ENCODE measurements at regions not wholly inside any gene's neighbourhood (a gene's known extent, or its start where the extent isn't known, plus 50 kb on each side); places are given as distances from the start of the nearest gene placed in this dataset.

DNA sequence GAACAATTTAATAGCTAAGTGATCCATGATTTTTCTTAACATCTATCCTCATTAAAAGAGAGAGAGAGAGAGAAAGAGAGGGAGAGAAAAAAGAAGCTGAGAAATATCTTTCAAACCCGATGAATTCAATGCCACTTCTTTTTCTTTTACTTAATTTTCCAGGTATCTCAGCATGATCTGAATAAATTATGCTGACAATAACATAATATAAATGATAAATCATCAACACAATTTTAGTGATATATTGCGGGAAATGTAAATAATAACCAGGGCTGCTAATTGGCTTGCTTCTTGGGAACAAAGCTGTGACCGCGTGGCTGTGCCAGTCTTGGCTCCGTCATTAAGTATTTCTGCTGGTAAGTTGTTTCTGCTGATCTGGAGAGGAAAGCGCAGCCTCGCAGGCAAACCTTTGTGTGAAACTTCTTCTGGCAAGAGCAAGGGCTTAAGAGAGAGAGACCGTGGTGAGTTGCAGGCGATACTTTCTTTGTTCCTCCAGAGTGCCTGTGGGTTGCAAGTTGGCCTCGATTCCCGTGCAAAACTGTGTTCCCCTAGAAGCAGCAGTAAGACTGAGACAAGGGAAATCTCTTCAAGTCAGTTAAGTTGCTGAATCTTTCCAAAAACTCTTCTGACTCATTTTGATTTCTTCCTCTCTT, 489.1 kb upstream of the TSHZ3 start:
- no peak for TF ChIP-seq POLR2A (IDR thresholded peaks at IDR 0.05; ENCODE audit: low read length)
- no peak for TF ChIP-seq GATA1 (IDR thresholded peaks at IDR 0.05; ENCODE audit: low read depth, low read length)
